ENCODE measurements at regions not wholly inside any gene's neighbourhood (a gene's known extent, or its start where the extent isn't known, plus 50 kb on each side); places are given as distances from the start of the nearest gene placed in this dataset.

DNA sequence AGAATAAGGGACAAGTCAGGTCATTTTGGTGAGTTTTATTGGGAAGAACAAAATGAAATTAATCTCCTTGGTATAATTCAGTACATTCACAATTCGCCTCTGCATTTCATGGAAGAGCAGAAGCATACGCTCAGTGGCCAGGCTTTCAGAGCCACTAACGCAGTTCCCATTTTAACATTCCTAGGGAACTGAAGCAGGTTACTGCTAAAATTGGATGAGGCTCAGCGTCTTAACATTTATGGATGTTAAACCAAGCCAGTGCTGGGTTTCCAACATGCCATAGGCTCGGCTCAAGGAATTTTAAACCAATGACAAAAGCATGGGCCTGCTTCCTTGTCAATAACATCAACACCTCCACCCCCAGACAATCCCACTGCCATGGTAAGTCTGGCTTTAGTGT, 172.7 kb upstream of the PRICKLE2 start:
- TF ChIP-seq, protein P1, sequence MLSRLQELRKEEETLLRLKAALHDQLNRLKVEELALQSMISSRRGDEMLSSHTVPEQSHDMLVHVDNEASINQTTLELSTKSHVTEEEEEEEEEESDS (CRISPR knock-in tag; IDR thresholded peaks at IDR 0.05; ENCODE audit: borderline replicate concordance), result no peak
- TF ChIP-seq ARNTL (CRISPR knock-in tag; IDR thresholded peaks at IDR 0.05) (no peak), HNRNPUL1 (IDR thresholded peaks at IDR 0.05; ENCODE audit: low read depth, low read length) (no peak)
- TF ChIP-seq, protein P2, sequence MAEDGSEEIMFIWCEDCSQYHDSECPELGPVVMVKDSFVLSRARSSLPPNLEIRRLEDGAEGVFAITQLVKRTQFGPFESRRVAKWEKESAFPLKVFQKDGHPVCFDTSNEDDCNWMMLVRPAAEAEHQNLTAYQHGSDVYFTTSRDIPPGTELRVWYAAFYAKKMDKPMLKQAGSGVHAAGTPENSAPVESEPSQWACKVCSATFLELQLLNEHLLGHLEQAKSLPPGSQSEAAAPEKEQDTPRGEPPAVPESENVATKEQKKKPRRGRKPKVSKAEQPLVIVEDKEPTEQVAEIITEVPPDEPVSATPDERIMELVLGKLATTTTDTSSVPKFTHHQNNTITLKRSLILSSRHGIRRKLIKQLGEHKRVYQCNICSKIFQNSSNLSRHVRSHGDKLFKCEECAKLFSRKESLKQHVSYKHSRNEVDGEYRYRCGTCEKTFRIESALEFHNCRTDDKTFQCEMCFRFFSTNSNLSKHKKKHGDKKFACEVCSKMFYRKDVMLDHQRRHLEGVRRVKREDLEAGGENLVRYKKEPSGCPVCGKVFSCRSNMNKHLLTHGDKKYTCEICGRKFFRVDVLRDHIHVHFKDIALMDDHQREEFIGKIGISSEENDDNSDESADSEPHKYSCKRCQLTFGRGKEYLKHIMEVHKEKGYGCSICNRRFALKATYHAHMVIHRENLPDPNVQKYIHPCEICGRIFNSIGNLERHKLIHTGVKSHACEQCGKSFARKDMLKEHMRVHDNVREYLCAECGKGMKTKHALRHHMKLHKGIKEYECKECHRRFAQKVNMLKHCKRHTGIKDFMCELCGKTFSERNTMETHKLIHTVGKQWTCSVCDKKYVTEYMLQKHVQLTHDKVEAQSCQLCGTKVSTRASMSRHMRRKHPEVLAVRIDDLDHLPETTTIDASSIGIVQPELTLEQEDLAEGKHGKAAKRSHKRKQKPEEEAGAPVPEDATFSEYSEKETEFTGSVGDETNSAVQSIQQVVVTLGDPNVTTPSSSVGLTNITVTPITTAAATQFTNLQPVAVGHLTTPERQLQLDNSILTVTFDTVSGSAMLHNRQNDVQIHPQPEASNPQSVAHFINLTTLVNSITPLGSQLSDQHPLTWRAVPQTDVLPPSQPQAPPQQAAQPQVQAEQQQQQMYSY (CRISPR knock-in tag; IDR thresholded peaks at IDR 0.05), result no peak
- TF ChIP-seq, protein P3, sequence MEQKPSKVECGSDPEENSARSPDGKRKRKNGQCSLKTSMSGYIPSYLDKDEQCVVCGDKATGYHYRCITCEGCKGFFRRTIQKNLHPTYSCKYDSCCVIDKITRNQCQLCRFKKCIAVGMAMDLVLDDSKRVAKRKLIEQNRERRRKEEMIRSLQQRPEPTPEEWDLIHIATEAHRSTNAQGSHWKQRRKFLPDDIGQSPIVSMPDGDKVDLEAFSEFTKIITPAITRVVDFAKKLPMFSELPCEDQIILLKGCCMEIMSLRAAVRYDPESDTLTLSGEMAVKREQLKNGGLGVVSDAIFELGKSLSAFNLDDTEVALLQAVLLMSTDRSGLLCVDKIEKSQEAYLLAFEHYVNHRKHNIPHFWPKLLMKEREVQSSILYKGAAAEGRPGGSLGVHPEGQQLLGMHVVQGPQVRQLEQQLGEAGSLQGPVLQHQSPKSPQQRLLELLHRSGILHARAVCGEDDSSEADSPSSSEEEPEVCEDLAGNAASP (CRISPR knock-in tag; IDR thresholded peaks at IDR 0.05; ENCODE audit: borderline replicate concordance), result no peak

Data from HepG2 (cell line).